ENCODE measurements at regions not wholly inside any gene's neighbourhood (a gene's known extent, or its start where the extent isn't known, plus 50 kb on each side); places are given as distances from the start of the nearest gene placed in this dataset.

DNA sequence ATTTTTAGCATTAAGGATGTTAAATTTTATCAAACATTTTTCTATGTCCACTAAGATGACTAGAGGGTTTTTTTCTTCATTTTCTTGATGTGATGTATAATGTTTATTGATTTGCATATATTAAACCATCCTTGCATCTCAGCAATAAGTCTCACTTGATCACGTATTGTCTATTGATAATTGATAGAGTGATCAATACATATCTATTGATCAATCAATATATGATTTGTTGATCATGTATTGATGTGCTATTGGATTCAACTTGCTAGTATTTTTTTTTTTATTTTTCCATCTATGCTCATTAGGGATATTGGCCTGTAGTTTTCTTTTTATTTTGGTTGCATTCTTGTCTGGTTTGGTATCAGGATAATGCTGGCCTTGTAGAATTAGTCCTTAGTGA lies 2202.0 kb downstream of the PCDH9 start:
- Mint-ChIP-seq H3K36me3 (ENCODE audit: low read depth) (no peaks in the 10 kb centered on the region), H3K27me3 (ENCODE audit: low read depth) (no peaks in the 10 kb centered on the region), H3K27ac (ENCODE audit: unreplicated experiment) (no peak overlapping the region), H3K9me3 (ENCODE audit: low read depth) (peaks cover 21% of the 10 kb centered on the region), H3K4me1 (ENCODE audit: low read depth) (no peaks in the 10 kb centered on the region), H3K4me3 (ENCODE audit: unreplicated experiment) (no peak overlapping the region)
- no peak for TF ChIP-seq CTCF (IDR thresholded peaks at IDR 0.05)
- no peak for DNase-seq (ENCODE audit: low spot score)

DNA sequence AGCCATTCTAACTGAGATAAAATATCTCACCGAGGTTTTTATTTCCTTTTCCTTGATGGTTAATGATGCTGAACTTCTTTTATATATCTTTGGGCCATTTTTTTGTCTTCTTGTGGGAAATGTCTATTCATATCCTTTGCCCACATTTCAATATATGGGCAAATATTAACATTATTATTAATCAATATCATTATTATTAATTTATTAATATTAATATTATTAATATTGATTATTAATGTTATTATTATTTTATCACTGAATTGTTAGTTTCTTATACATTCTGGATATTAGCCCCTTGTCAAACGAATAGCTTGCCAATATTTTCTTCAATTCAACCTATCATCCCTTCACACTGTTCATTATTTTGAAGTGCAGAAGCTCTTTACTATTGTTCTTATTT lies 2203.6 kb downstream of the PCDH9 start:
- Mint-ChIP-seq H3K4me1 (ENCODE audit: low read depth) (no peaks in the 10 kb centered on the region), H3K36me3 (ENCODE audit: low read depth) (peaks cover 8% of the 10 kb centered on the region), H3K27ac (ENCODE audit: unreplicated experiment) (no peak overlapping the region), H3K27me3 (ENCODE audit: low read depth) (no peaks in the 10 kb centered on the region), H3K9me3 (ENCODE audit: low read depth) (peaks cover 37% of the 10 kb centered on the region), H3K4me3 (ENCODE audit: unreplicated experiment) (no peak overlapping the region)
- no peak for TF ChIP-seq CTCF (IDR thresholded peaks at IDR 0.05)
- no peak for DNase-seq (ENCODE audit: low spot score)

DNA sequence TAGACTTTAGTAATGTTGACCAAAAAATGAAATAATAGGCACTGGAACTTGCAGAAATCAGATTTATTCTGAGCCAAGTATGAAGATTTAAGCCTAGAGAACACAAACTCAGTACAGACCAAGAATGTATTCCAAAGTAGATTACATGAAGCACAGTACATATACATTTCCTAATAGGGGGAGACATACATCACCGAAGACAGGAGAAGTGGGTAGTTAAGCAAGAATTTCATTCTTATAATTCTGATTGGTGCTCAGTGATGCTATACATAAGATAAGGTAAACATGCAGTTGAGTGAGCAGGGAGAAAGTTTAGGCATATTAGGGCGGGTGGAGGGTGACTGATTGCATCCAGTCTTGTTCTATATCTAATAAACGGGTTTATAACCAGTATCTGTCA lies 2218.8 kb downstream of the PCDH9 start:
- H3K27me3 Mint-ChIP-seq (ENCODE audit: low read depth), result no peaks in the 10 kb centered on the region
- DNase-seq (ENCODE audit: low spot score), result no peak
- peak; percentile 8 for TF ChIP-seq CTCF (IDR thresholded peaks at IDR 0.05)
- H3K36me3 Mint-ChIP-seq (ENCODE audit: low read depth), result no peaks in the 10 kb centered on the region
- no peak overlapping the region for H3K27ac Mint-ChIP-seq (ENCODE audit: unreplicated experiment)
- no peaks in the 10 kb centered on the region for H3K9me3 Mint-ChIP-seq (ENCODE audit: low read depth)
- no peak overlapping the region for H3K4me3 Mint-ChIP-seq (ENCODE audit: unreplicated experiment)
- no peaks in the 10 kb centered on the region for H3K4me1 Mint-ChIP-seq (ENCODE audit: low read depth)

DNA sequence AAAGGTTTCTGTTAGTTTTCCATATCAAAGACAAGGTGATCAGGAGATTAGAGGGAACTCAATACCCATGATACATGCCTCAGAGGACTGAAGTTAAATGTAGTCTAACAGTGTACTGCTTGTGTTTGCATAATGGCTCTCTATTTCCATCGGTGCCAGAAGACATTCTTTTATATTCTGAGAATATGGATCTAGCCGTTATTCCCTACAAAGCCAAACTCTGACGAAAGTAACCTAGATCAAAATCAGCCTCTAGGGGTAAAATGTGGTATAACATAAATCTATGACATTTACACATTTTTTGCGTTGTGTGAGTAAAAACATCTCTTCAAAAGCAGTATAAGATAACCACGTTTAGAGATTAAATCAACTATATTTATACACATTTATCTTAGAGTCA lies 2232.7 kb downstream of the PCDH9 start:
- TF ChIP-seq CTCF (IDR thresholded peaks at IDR 0.05), result peak; percentile 37
- Mint-ChIP-seq H3K27me3 (ENCODE audit: low read depth) (no peaks in the 10 kb centered on the region), H3K4me3 (ENCODE audit: unreplicated experiment) (no peak overlapping the region), H3K27ac (ENCODE audit: unreplicated experiment) (no peak overlapping the region), H3K4me1 (ENCODE audit: low read depth) (peaks cover 4% of the 10 kb centered on the region), H3K36me3 (ENCODE audit: low read depth) (no peaks in the 10 kb centered on the region), H3K9me3 (ENCODE audit: low read depth) (peaks cover 7% of the 10 kb centered on the region)
- no peak for DNase-seq (ENCODE audit: low spot score)

- Mint-ChIP-seq H3K9me3 (ENCODE audit: low read depth) (peaks cover 7% of the 10 kb centered on the region), H3K4me3 (ENCODE audit: unreplicated experiment) (no peak overlapping the region), H3K36me3 (ENCODE audit: low read depth) (no peaks in the 10 kb centered on the region), H3K4me1 (ENCODE audit: low read depth) (peaks cover 5% of the 10 kb centered on the region), H3K27me3 (ENCODE audit: low read depth) (no peaks in the 10 kb centered on the region), H3K27ac (ENCODE audit: unreplicated experiment) (no peak overlapping the region)
- TF ChIP-seq CTCF (IDR thresholded peaks at IDR 0.05), result no peak
- DNase-seq (ENCODE audit: low spot score), result no peak
Observed at GRCh38 chr13:64993514-64994164, 2236.5 kb downstream of the PCDH9 start.
